ENCODE measurements at regions not wholly inside any gene's neighbourhood (a gene's known extent, or its start where the extent isn't known, plus 50 kb on each side); places are given as distances from the start of the nearest gene placed in this dataset.

GRCh38 chr1:25068829-25069228, 138.8 kb upstream of the RUNX3 start:
- no peak for DNase-seq
- H3K4me2 ChIP-seq (replicated peaks; ENCODE audit: extremely low read depth, low read length, poor library complexity, severe bottlenecking), result no peak overlapping the region
- H3K27ac ChIP-seq (ENCODE audit: low read depth in 1 of 2, low read length in 2 of 2), result no peak overlapping the region
- H3K36me3 Mint-ChIP-seq, result no peaks in the 10 kb centered on the region
- peaks cover 0 to 7% (median 0%) of the 10 kb centered on the region in 7 donors for H3K9me3 Mint-ChIP-seq
- H3K9me3 ChIP-seq (replicated peaks in 1 of 2; ENCODE audit: control insufficient read depth in 1 of 2, insufficient read depth in 1 of 2, low read length in 2 of 2), result no peaks in the 10 kb centered on the region
- no peak overlapping the region for H3K9ac ChIP-seq (ENCODE audit: insufficient read depth, low read length, poor library complexity, severe bottlenecking)
- no peak overlapping the region for H2AFZ ChIP-seq (ENCODE audit: insufficient read depth, low read depth, low read length, poor library complexity, severe bottlenecking)
- H3K4me1 Mint-ChIP-seq, result peaks cover 19% of the 10 kb centered on the region
- no peak overlapping the region for H3K4me3 Mint-ChIP-seq
- H3K4me3 ChIP-seq (replicated peaks in 1 of 3; ENCODE audit: low read depth in 2 of 3, low read length in 3 of 3), result no peak overlapping the region
- no peaks in the 10 kb centered on the region for H3K27me3 ChIP-seq (ENCODE audit: control insufficient read depth in 2 of 2, insufficient read depth in 2 of 2, low read length in 2 of 2)
- peak; percentile 16 for TF ChIP-seq CTCF (IDR thresholded peaks at IDR 0.05)
- intact Hi-C loops (cut with micrococcal nuclease), result loop anchor here in 1 of 2 donors (10.0 kb wide), 1 partner anchor 86 kb away; no protein-coding TSS in a partner anchor
- H3K27ac Mint-ChIP-seq, result peak overlapping the region in 1 of 7 donors; percentile 71
- H3K27me3 Mint-ChIP-seq (ENCODE audit: low read depth in 3 of 3), result peaks cover 1 to 10% (median 3%) of the 10 kb centered on the region in 3 donors
- H3K79me2 ChIP-seq (ENCODE audit: insufficient read depth, low read length), result no peaks in the 10 kb centered on the region
- no peaks in the 10 kb centered on the region for H3K36me3 ChIP-seq (replicated peaks in 1 of 2; ENCODE audit: control insufficient read depth in 1 of 2, insufficient read depth in 2 of 2, low read length in 2 of 2)
- no peaks in the 10 kb centered on the region for H4K20me1 ChIP-seq (ENCODE audit: insufficient read depth, low read length)
- 78% methylated on average over 4 of the region's 4 CpGs for WGBS (ENCODE audit: insufficient coverage)
- peaks cover 0 to 3% of the 10 kb centered on the region in 2 donors for H3K4me1 ChIP-seq (ENCODE audit: control insufficient read depth in 1 of 2, insufficient read depth in 2 of 2, low read length in 2 of 2)

GRCh38 chr1:25068316-25068715, 138.2 kb upstream of the RUNX3 start:
- no peak overlapping the region for H3K27ac ChIP-seq (ENCODE audit: low read depth in 1 of 2, low read length in 2 of 2)
- 93% methylated on average over 5 of the region's 6 CpGs for WGBS (ENCODE audit: insufficient coverage)
- no peaks in the 10 kb centered on the region for H3K79me2 ChIP-seq (ENCODE audit: insufficient read depth, low read length)
- TF ChIP-seq CTCF (IDR thresholded peaks at IDR 0.05), result no peak
- Mint-ChIP-seq H3K4me3 (no peak overlapping the region), H3K4me1 (peaks cover 22% of the 10 kb centered on the region), H3K36me3 (no peaks in the 10 kb centered on the region), H3K27me3 (ENCODE audit: low read depth in 3 of 3) (peaks cover 1 to 12% (median 2%) of the 10 kb centered on the region in 3 donors), H3K9me3 (peaks cover 0 to 7% (median 0%) of the 10 kb centered on the region in 7 donors), H3K27ac (peak overlapping the region in 2 of 7 donors; percentile 60 to 63)
- H3K9me3 ChIP-seq (replicated peaks in 1 of 2; ENCODE audit: control insufficient read depth in 1 of 2, insufficient read depth in 1 of 2, low read length in 2 of 2), result no peaks in the 10 kb centered on the region
- no peak overlapping the region for H2AFZ ChIP-seq (ENCODE audit: insufficient read depth, low read depth, low read length, poor library complexity, severe bottlenecking)
- peaks cover 0 to 3% of the 10 kb centered on the region in 2 donors for H3K4me1 ChIP-seq (ENCODE audit: control insufficient read depth in 1 of 2, insufficient read depth in 2 of 2, low read length in 2 of 2)
- no peaks in the 10 kb centered on the region for H4K20me1 ChIP-seq (ENCODE audit: insufficient read depth, low read length)
- no peak overlapping the region for H3K9ac ChIP-seq (ENCODE audit: insufficient read depth, low read length, poor library complexity, severe bottlenecking)
- H3K4me3 ChIP-seq (replicated peaks in 1 of 3; ENCODE audit: low read depth in 2 of 3, low read length in 3 of 3), result no peak overlapping the region
- no peak overlapping the region for H3K4me2 ChIP-seq (replicated peaks; ENCODE audit: extremely low read depth, low read length, poor library complexity, severe bottlenecking)
- no peaks in the 10 kb centered on the region for H3K36me3 ChIP-seq (replicated peaks in 1 of 2; ENCODE audit: control insufficient read depth in 1 of 2, insufficient read depth in 2 of 2, low read length in 2 of 2)
- no peak for DNase-seq
- intact Hi-C loops (cut with micrococcal nuclease), result loop anchor here in 1 of 2 donors (10.0 kb wide), 1 partner anchor 86 kb away; no protein-coding TSS in a partner anchor
- no peaks in the 10 kb centered on the region for H3K27me3 ChIP-seq (ENCODE audit: control insufficient read depth in 2 of 2, insufficient read depth in 2 of 2, low read length in 2 of 2)
